HTERT RPE-1 (cell line): ENCODE measurements at regions not wholly inside any gene's neighbourhood (a gene's known extent, or its start where the extent isn't known, plus 50 kb on each side); places are given as distances from the start of the nearest gene placed in this dataset.

Experiments
- in situ Hi-C: fragments of 300-500 bp; cut with MboI; formaldehyde crosslinking; loops from 4 replicates; pipeline ENCODE4 v1.14.3; 2020; ENCODE audit warnings: low sequenced_read_pairs

DNA sequence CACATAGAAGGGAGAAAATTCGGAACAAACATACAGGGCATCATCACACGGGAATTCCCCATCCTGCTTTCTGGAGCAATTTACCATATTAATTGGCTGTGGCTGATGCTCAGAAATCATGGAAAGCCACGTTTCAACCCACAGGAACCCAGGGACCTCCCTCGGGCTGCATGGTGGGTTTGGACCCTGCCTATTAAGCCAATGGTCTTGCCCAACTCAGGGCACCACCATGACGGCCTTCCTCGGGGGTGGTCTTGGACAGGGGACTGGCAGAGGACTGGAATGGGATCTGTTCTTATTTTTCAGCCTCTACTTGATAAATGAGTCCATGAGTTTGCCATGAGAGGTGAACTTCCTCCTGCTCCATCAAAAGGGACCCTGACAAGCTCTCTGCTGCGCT is 374.0 kb downstream of the SHANK2 start:
- in situ Hi-C loops = no loop called here

DNA sequence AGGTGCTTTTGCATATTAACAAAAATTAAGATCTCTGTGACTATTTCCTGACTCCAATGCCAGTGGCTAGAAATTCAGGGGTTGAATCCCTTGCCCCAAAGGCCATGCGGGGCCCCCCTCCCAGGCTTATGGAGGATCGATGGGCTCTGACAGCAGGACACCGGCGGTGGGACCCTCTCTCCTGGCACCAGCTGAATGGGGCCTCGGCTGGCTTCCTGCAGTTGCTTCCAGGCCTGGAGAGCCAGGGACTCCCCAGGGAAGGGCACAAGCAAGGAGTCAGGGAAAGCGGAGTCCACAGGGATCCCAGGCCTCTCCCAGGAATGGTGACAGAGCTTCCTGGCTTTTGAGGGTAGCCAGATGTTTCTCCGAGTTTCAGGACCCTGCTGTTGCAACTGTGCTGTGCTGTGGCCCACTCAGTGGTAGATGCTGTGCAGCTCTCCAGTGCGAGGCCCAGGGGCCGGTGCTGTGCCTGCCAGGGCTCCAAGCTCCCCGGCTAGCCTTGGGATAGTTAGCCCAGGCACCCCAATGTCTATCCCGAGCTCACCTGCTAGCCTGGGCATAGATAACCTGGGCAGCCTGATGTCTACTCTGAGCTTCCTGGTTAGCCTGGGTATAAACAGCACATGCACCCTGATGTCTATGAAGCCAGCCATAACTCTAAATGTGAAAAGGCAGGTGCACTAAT is 372.6 kb downstream of the SHANK2 start:
- in situ Hi-C loops = no loop called here

DNA sequence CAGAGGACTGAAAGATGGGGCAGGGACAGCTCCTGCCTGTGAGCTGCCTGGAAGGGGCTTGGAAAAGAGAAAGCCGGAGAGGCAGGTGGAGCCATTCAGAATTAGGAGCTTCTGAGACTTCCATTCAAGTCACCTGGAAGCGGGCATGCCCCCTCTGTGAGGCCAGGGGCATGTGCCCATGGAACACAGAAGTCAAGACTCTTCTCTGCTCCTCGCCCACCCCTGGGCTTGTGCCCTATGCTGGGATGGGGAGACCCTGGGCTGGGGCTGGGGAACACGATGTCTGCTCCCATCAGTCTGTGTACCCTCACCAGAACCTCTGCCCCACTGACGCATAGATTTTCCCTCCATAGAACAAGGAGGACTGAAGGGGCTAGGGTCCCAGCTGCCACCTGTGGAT is 372.0 kb downstream of the SHANK2 start:
- in situ Hi-C loops = no loop called here

DNA sequence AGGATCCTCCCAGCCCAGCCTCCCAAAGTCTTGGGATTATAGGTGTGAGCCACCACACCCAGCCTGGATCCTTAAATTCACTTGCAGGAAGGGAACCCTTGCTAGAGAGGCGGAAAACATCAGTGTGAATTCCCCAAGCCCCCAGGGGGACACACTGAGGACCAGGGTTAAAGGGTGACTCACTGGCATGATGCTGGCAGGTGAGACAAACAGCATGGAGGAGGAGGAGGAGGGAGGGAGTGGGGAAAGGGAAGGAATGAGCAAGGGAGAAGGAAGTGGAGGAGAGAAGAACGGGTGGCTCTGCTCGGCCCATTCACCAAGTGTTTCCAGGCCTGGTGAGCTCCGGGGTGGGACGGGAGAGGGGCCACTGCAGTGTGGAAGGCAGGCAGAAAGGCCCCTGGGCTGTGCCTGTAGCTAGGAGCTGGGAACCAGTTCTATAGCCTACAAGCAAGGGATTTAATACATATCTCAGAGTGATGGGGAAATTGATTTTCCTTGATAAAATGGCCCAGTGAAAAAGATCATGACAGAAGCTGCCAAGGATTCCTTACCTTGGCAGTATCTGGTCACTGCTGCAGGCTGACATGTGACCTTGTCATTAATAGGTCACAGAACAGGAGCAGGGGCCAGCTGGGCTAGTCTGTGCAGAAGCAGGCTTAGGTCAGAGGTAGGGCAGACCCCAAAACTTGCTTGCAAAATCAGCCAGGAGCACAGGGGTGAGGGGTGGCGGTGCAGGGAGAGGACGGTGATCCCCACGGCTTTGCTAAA is 370.2 kb downstream of the SHANK2 start:
- in situ Hi-C loops = no loop called here

DNA sequence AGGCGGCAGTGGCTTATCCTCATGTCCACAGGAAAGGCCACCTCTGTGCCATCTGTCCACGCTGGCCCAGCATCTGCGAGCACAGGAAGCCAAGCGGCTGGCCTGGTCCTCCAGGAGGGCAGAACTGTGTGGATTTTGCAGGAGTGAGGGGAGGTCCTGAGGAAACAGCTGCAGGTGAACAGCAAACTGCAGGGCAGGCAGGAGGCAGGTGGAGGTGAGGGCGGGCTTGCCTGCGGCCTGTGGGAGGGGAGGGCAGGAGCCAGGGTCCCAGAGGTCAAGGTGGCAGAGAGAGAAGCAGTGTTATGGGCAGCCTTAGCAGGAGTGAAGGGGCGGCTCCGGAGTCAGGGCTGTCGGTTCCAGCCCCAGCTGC is 369.7 kb downstream of the SHANK2 start:
- in situ Hi-C loops = no loop called here

DNA sequence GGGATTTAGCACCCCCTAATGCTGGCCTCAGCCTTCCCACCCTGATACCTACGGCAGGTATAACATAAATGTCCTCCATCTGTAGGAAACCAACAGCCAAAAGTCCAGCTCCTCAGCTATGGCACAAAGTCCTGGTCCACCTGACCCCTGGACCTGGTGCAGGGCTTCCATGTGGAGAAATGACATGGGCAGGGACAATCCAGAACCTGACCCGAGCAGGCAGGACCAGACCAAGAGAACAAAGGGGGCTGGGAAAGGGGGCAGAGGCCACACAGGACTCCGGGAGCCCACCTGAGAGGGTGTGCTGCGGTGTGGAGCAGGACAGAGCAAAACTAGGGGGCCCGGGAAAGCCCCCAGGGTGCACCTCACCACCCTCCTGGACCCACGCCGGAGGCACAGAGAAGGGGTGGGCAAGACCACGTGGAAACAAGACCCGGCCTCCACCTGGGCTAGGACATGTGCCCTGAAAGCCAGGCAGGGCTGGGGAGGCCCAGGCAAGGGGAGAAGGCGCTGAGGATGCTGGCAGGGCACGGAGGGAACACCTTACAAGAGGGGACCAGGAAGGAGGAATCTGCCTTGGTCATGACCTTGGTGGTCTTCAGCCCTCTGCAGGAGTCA is 368.9 kb downstream of the SHANK2 start:
- in situ Hi-C loops = no loop called here

DNA sequence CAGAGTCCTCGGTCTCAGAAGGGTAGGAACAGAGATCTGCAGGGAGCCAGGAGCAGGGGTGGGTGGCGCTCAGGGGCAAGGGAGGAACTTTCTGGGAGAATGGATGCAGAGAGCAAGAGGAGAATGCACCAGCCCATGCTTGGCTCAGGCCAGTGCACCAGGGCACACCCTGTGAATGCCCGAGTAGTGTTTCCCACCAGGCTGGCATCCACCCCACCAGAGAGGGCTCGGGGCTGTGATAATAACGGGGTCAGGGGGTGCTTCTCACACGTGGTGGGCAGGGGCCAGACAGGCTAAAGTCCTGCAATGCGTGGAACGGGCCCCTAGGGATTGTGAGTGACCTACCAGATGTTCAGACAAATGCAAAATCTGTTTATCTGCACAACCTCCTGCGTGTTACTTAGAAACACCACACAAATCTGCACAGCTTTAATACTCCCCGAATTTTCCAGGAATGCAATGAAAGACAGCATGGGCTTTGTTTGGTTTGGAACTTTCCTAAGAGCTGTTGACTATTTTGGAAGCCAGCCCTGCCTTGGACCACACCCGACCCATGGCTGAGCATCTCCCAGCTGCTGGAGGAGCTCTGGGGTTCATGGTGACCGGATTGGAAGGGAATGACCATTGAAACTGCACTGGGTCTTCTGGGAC is 368.3 kb downstream of the SHANK2 start:
- in situ Hi-C loops = no loop called here

DNA sequence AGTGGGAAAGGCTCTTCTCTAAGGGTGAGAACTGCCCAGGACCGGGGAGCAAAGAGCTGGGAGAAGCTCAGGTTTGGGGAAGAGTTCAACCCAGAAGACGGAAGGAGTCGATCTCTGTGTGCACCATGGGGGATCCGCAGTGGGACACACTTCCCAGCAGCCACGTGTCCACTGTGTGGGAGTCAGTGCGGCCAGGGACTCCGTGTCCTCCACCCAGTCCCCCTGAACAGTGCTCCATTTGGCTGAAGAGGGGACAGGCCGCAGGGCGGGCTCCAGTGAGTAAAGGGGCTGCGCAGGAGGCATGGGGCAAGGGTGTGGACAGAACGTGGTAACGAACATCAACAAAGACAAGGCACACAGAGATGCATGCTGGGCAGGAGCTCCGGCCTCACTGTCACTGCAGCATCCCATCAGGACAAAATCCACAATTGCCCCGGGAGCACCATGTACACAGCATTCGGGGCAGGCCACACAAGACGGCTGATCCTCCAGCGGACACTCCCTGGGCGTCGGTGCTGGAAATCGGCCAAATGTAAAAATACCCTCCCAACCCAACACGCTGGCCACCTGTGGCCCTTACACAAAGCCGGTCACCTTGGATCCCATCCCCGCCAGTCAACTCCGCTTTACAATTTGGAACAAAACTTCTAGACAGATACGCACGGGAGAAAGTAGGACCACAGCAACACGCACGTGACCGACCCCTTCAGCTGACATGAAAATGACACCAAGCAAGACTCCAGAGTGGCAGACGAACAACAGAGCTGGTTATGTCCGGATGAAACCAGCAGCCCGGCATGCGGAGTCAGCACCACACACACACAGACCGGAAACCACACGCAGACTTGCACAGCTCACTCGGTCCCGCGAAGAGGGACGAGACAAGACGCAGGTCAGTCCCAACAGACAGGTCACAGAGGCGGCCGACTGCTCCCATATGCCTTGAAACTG is 366.8 kb downstream of the SHANK2 start:
- in situ Hi-C loops = no loop called here

DNA sequence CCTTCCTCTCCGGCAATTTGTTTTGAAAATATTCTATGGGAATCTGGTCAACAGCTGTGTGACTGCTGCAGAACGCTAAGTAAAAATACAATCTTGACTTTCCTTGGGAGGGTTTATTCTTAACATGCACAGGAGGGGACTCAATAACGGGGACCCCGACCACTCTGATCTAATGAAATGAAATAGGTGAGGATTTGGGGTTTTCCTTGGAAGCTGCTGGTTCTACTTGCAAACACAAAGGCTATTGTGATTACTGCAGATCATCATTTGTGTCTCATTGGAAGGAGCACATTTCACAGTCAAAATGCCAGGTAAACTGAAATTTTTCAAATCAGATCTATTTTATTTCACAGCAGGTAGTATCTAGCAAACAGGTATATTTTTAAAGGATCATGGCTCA is 366.1 kb downstream of the SHANK2 start:
- in situ Hi-C loops = no loop called here

DNA sequence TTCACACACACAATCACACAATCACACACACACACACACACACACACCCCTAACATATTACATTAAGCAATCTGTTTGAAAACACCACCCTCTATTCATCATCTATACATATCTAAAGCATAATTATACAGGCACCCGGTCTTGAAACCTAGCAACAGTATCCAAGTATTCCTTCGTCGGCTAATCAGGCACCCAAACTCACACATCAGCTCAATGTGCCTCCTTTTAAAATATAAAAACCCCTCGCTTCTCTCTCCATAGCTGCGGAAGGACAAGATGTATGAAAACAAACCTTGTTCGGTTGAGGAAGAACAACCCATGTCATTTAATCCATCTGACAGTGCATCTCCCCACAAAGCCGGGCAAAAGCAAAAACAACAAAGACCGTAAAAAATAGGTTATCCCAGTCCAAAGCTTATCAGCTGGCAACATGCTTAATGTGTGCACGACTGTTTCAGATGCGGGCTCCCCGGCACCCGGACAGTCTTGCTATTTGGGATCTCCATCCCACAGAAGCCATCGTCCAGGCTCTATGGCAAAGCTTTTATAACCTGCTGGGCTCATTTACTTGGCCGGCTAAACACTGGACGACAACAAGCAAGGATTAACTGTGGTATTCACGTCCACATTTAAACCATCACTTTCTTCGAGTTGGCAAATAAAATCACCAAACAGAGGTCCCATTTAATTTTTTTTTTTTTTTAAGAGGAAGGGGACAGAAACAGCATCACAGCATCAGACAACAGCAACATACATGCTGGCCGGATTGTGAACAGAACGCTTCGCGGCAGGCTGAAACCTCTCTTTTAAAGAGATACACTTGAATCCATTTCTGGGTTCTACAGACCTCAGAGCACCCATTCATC is 365.5 kb downstream of the SHANK2 start:
- in situ Hi-C loops = no loop called here

DNA sequence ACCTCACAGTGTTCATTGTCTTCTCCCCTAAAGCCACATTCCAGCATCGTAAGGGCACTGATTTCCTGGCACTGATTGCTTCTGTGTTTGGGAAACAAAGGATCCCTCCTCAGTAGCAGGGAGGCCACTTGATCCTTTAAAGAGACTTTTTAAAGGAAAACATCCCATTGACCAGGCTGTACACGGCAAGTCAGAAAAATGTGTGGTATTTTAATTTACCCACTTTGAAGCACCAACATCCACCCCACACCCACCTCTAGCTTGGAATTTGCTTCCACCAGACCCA is 364.9 kb downstream of the SHANK2 start:
- in situ Hi-C loops = no loop called here

DNA sequence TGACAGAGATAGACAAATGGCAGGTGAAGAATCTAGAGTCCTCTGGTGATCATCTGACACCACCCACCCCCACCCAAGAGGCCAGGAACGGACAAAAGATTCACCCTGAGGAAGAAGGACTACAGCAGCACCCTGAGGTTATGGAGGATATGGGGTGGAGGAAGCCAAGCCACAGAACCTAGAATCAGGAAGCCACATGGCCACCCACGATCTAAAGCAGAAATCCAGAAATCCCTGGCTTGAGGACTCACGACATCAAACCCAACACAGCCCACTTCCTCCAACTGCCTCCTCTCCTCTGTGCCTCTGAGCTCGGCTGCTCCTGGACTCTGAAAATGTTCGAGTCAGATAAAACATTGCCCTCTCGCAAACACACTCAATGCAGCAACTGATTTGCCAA is 364.3 kb downstream of the SHANK2 start:
- in situ Hi-C loops = no loop called here

DNA sequence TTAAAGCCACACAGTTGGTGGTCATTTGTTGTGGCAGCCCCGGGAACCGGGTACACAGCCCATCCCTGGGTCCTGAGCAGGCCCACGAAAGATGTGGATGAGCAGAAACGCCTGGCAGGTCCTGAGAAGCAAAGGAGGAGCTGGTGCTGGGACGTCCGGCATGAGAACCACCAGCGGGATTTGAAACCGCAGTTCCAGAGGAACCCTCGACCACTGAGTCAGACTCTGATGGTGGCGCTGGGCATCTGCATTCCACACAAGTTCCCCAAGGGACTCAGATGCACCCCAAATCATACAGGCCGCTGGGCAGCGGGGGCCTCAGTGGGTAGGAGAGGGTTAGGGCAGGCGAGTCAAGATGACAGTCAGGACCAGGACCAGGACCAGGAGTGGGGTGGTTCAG is 363.0 kb downstream of the SHANK2 start:
- in situ Hi-C loops = no loop called here

DNA sequence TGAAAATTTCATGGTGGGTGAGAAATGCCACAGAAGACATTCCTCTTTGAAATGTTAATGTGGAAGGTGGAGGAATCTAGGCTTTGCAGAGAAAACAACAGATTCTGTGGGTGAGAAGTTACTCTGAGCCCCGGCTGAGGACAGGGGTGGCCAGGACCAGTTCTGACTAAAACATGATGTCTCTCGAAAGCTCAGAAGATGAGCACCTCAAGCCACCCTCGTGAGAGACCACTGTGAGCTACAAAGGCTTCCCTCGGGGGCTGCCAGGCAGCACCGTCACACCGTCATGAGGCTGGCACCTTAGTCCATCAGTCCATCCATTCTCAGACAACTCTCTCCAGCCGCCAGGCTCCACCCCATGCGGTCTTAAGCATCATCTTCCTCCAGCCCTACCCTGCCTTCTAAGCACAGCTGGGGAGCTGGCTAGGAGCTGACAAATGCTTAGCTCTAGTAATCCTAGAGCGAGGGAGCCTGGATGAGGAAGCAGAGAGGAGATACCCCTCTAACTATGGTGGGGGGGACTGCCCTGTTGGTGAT is 360.5 kb downstream of the SHANK2 start:
- in situ Hi-C loops = no loop called here

DNA sequence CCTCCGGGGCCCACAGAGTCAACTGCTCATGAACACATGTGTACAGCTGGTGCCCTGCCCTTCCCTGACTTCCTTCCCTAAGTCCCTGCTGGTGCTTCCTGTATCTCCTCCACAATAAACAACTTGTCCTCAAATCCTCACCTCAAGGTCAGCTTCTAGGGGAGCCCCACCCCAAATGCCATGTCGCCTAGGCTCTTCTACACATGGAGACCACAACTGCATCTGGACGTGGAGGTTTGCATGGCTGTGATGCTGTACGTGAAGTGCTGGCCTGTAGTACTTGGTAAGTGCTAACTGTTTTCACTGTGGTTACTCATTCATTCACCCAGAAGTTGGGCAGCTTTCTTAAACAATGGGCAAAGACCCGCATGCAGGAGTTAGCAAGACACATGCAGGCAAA is 359.5 kb downstream of the SHANK2 start:
- in situ Hi-C loops = no loop called here

DNA sequence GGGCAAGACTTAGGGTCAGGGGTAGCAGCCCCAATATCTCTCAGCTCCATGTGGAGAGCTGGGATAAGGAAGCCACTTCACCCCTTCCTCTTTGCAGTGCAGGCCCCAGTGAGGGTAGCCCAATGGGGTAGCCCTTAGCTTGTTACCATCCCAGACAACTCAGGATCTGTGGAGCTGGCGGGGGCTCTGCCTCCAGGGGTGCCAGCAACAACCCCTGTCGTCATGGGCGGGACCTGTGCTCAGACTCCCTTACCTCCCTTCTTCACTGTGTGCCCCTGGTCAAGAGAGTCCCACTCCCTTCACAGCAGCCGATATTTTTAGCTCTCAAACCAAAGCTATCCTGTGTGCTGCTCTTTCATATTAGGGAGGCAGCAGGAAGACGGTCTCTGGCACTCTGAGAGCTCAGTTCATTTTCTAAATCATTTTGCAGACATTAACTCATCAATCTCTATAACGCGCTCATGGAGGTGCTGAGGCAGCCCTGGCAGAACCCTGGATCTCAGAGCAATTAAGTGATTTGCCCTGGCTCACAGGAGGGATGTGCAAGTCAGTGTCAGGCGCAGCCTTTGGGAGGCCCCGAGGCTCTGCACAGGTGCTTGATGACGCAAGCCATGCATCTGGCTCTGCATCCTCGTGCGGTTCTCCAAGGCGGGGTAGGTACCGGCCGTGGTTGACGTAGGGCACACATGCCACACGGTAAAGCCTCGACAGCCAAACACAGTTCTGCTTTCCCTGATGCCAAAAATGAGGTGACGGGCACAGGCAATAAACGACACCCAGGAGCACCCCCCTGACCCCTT is 357.6 kb downstream of the SHANK2 start:
- in situ Hi-C loops = no loop called here

DNA sequence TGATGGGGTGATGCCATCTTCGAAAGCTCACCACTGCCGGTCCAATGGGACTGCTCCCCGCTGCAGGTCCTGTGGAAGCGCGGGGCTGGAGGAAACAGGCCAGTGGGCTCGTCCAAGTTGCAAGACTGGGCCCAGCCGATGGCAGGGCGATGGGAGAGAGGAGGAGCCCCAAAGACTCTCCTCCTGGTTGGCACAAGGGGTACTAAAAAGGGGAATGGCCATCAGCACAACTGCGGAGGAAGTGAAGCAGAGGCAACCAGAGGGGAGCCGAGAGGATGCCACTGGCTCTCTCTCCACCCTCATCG is 357.1 kb downstream of the SHANK2 start:
- in situ Hi-C loops = no loop called here

DNA sequence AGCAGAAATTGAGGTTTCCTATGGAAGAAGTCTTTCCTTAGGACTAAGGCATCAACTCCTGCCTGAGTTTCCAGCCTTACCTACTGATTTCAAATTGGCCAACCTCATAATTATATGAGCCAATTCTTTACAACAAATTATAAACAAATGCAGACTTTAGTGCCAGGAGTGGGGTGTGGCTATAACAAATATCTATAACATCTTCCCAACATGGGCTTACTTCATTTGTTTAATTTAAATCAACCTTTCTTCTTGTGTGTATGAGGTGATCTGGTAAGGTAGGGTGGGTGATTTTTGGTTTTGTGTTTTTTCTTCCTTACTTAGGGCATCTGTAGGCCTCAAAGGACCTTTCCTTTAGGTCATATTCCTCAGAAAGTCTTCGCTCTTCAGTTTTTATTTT is 354.9 kb downstream of the SHANK2 start:
- in situ Hi-C loops = no loop called here

DNA sequence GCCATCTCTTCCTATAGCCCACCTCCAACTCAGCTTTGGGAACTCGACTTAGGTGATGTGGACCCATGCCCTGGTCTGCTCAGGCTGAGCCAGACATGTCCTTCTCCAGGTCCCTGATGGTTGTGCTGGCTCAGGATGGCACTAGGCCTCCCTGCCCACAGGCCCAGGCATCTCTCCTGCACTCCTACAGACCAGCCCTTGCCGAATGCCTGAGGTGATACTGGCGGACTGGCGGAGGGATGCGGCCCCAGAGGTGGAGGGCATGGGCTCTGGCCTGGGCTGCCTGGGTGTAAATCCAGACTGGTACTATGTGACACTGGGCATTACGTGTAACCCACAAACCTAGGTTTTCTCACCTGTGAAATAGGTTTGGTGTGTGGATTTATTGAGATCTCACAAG is 352.8 kb downstream of the SHANK2 start:
- in situ Hi-C loops = no loop called here
